GM12872 (cell line): ENCODE measurements at regions not wholly inside any gene's neighbourhood (a gene's known extent, or its start where the extent isn't known, plus 50 kb on each side); places are given as distances from the start of the nearest gene placed in this dataset.

Source experiments
- TF ChIP-seq, protein P1 (sequence below): IDR thresholded peaks from 3 replicates; pipeline ENCODE4 v1.5.1; 2011; ENCODE audit warnings: low read depth, mild to moderate bottlenecking, low read length, moderate library complexity; ENCODE audit not compliant: insufficient read depth

- TF ChIP-seq, protein P1, sequence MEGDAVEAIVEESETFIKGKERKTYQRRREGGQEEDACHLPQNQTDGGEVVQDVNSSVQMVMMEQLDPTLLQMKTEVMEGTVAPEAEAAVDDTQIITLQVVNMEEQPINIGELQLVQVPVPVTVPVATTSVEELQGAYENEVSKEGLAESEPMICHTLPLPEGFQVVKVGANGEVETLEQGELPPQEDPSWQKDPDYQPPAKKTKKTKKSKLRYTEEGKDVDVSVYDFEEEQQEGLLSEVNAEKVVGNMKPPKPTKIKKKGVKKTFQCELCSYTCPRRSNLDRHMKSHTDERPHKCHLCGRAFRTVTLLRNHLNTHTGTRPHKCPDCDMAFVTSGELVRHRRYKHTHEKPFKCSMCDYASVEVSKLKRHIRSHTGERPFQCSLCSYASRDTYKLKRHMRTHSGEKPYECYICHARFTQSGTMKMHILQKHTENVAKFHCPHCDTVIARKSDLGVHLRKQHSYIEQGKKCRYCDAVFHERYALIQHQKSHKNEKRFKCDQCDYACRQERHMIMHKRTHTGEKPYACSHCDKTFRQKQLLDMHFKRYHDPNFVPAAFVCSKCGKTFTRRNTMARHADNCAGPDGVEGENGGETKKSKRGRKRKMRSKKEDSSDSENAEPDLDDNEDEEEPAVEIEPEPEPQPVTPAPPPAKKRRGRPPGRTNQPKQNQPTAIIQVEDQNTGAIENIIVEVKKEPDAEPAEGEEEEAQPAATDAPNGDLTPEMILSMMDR: no peak
Observed at GRCh38 chr6:147829835-147830234, 321.3 kb downstream of the SAMD5 start.

DNA sequence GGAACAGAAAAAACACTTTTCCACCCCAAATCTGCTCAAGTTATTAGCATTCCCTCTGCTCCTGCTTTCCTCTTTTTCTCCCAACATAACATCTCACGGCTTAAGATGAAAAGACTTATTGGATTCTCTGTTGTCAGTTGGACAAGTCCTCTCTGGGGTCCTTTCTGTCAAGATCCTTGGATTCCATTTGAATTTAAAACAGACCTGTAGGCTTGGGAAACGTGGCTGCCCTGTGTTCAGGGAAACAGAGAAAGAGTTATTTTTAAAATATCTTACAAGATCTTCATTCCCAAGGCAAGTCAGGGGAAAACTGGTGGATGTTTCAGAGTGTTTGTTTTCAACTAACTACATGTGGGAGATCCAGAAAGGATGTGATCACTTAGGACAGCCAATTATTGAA is 322.9 kb downstream of the SAMD5 start:
- TF ChIP-seq, protein P1: no peak

GRCh38 chr6:147833607-147834006 is 325.1 kb downstream of the SAMD5 start:
- TF ChIP-seq, protein P1: no peak

GRCh38 chr6:147834084-147834776 is 325.7 kb downstream of the SAMD5 start:
- TF ChIP-seq, protein P1: no peak

- TF ChIP-seq, protein P1: no peak
Observed at GRCh38 chr6:147837540-147837939, 329.1 kb downstream of the SAMD5 start.

DNA sequence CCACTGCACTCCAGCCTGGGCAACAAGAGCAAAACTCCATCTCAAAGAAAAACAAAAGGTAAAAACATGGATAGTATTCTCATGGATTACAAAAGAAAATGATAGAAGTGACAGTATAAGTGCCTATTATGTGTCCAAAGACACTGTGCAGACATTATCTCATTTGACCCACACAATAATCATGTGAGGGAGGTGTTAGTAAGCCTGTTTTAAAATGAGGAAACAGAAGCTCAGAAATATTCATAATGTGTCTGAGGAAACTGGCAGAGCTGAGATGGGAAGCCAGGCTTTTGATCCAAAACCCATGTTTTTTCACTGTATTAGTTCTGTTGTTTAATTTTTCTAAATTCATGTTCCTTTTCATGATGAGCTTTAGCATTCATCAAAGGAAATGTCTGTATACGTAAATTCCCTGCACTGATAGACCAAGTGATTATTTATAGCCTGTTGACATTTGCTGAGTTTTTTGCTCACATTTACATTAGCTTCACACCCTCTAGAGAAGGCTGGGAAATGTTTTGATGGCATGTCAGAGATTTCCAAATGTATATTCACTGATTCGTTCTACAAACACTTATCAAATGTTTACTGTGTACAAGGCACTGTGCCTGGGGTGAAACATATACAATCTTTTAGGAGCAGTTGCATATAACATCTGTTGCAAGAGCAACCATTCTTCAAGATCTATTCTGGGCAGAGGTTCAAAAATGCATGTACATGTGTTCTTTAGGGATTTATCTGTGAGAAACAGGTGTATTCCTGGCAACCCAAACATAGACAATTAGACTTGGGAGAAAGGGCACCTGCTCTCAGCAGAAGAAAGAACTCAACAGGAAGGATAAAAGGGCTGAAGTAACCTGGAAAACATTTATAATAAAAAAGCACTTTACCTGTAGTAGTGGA is 331.5 kb downstream of the SAMD5 start:
- TF ChIP-seq, protein P1: no peak

GRCh38 chr6:147841547-147842148 is 333.2 kb downstream of the SAMD5 start:
- TF ChIP-seq, protein P1: no peak
